ENCODE measurements at regions not wholly inside any gene's neighbourhood (a gene's known extent, or its start where the extent isn't known, plus 50 kb on each side); places are given as distances from the start of the nearest gene placed in this dataset.

DNA sequence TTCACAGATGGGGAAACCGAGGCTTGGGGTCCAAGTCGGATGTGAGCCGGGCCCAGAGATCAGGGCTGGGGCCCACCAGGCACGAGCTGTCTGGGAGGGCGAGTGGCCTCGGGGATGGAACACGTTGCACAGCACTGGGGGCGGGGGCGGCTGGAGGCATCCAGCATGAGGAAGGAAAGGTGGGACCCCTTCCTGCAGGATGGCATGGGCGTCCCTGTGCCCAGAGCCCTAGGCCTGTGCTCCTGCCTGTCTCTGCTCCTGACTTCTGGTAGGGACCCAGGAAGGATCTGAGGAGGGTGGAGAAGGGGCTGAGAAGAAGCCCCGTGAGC, 183.4 kb downstream of the KIF26A start:
- no peak overlapping the region for H3K4me3 ChIP-seq (ENCODE audit: control insufficient read depth, low read depth, low read length)
- no peak for TF ChIP-seq CTCF (conservative IDR thresholded peaks at IDR 0.05; ENCODE audit: control insufficient read depth, insufficient read depth, low read depth, low read length)
- no peak for DNase-seq (ENCODE audit: low read depth)

GRCh38 chr14:104322531-104323366, 184.4 kb downstream of the KIF26A start:
- no peak for DNase-seq (ENCODE audit: low read depth)
- TF ChIP-seq CTCF (conservative IDR thresholded peaks at IDR 0.05; ENCODE audit: control insufficient read depth, insufficient read depth, low read depth, low read length), result no peak
- no peak overlapping the region for H3K4me3 ChIP-seq (ENCODE audit: control insufficient read depth, low read depth, low read length)

GRCh38 chr14:104323551-104324175, 185.3 kb downstream of the KIF26A start:
- no peak for DNase-seq (ENCODE audit: low read depth)
- no peak for TF ChIP-seq CTCF (conservative IDR thresholded peaks at IDR 0.05; ENCODE audit: control insufficient read depth, insufficient read depth, low read depth, low read length)
- H3K4me3 ChIP-seq (ENCODE audit: control insufficient read depth, low read depth, low read length), result no peak overlapping the region

- no peak for DNase-seq (ENCODE audit: low read depth)
- H3K4me3 ChIP-seq (ENCODE audit: control insufficient read depth, low read depth, low read length), result no peak overlapping the region
- TF ChIP-seq CTCF (conservative IDR thresholded peaks at IDR 0.05; ENCODE audit: control insufficient read depth, insufficient read depth, low read depth, low read length), result no peak
Measured at GRCh38 chr14:104326848-104327247, 188.5 kb downstream of the KIF26A start.

DNA sequence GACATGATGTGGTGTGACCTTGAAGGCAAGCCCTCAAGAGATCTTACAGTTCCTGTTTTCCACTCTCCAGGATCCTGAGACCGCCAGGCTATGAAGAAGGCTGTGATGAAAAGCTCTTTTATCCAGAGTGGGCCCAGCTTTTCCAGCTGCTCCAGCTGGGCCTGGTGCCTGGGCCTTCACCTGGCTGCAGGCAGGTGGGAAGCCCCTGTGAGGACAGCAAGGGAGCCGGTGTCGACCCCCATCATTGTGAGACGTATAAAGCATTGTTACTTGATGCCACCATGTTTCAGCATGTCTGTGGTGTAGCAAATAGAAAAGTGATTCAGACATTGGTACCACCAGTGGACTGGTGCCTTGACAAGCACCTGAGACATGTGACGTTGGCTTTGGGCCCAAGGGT, 190.2 kb downstream of the KIF26A start:
- no peak overlapping the region for H3K4me3 ChIP-seq (ENCODE audit: control insufficient read depth, low read depth, low read length)
- no peak for DNase-seq (ENCODE audit: low read depth)
- no peak for TF ChIP-seq CTCF (conservative IDR thresholded peaks at IDR 0.05; ENCODE audit: control insufficient read depth, insufficient read depth, low read depth, low read length)

DNA sequence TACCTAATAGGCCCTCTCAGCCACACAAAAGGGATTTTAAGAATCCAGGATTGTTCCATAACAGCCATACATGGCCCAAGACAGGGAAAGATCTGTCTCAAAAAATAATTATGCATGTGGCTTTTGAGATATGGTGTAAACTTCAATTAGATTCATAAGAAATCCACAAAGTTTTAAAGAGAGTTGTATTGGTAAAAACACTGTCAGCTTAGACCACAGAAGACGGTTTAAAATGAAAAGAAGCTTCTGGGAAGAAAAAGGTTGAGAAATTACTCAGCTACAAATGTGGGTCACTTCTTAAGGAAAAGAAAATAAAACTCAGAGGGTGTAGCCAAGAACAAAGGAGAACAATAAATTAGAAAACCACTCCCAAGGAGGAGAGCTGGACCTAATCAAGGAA, 191.4 kb downstream of the KIF26A start:
- no peak overlapping the region for H3K4me3 ChIP-seq (ENCODE audit: control insufficient read depth, low read depth, low read length)
- DNase-seq (ENCODE audit: low read depth), result no peak
- TF ChIP-seq CTCF (conservative IDR thresholded peaks at IDR 0.05; ENCODE audit: control insufficient read depth, insufficient read depth, low read depth, low read length), result no peak
